ENCODE measurements at regions not wholly inside any gene's neighbourhood (a gene's known extent, or its start where the extent isn't known, plus 50 kb on each side); places are given as distances from the start of the nearest gene placed in this dataset.

DNA sequence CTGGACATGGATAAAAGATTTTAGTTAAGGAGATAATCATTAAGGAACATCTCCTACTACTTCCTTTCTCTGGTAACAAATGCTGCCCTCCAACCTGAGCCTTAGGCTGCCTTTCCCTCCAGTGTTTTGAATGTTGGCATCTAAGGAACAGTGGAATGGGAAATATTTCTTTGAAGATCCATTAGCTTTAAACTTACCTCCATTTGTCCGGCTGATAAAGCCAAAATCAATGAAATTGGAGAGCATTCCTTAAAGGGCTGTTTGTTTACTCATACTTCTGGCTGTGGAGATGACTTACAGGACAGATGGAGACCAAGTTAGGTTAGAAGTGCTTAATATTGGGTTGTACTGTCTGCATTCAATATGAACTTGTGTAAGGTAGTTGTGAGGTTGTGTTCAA lies 439.1 kb downstream of the PLA2G4A start:
- CTCF ChIA-PET (ENCODE audit: partially characterized antibody): no interaction called here

DNA sequence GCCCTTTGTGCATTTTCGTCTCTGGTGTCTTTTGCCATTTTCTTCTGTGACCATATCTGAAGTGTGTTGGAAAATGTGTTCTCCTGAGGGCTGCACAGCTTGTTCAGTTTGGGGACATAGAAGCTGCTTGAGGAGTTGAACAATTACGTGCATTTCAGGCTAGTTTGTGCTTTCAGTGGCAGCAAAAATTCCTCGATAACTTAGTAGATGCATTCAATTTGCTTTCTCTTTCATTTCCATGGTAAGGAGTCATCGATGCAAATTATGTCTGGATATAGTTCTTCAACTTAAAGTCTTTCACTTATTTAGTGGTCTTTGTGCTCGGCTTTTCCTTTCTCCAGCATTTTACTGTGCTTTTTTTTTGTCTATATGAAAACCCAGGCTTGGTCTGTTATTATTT lies 441.5 kb downstream of the PLA2G4A start:
- no peak overlapping the region for H3K4me3 Mint-ChIP-seq
- H3K27me3 Mint-ChIP-seq: no peaks in the 10 kb centered on the region
- POLR2A ChIA-PET (ENCODE audit: partially characterized antibody): no interaction called here

More for the DNA sequence above, 439.1 kb downstream of the PLA2G4A start:
- H3K9me3 ChIP-seq (ENCODE audit: control insufficient read depth in 1 of 2, low read length in 2 of 2): no peaks in the 10 kb centered on the region
- H3K4me1 ChIP-seq (ENCODE audit: insufficient read depth, low read length): no peaks in the 10 kb centered on the region
- Mint-ChIP-seq H3K9me3 (peaks cover 0 to 6% (median 0%) of the 10 kb centered on the region in 8 donors), H3K4me1 (no peaks in the 10 kb centered on the region), H3K4me3 (no peak overlapping the region), H3K27ac (no peak overlapping the region), H3K36me3 (no peaks in the 10 kb centered on the region), H3K27me3 (no peaks in the 10 kb centered on the region)
- no peak overlapping the region for H3K27ac ChIP-seq (ENCODE audit: low read depth, low read length)
- H3K27me3 ChIP-seq (ENCODE audit: insufficient read depth, low read length): no peaks in the 10 kb centered on the region
- DNase-seq: no peak
- no peak overlapping the region for H3K4me3 ChIP-seq (ENCODE audit: low read length in 2 of 2)
- no peaks in the 10 kb centered on the region for H3K36me3 ChIP-seq (ENCODE audit: insufficient read depth, low read length)
- intact Hi-C loops (cut with micrococcal nuclease): no loop called here
- POLR2A ChIA-PET (ENCODE audit: partially characterized antibody): no interaction called here

DNA sequence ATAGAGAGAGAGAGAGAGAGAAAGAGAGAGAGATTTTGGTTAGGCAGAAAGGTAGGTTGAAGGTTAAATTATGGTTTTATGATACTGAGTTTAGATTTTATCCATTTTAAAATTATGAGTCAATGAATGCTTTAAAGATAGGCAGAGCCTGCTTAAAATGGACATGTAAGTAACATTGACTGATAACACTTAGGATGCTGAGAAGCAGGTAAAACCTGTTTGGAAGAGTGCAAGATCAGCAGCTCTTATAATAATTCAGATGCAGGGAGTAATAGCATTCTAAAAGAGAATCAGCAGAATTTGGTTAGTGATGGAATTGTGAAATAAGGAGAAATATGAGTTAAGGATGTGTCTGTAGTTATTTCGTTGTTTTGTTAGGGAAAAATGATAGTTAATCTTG lies 446.6 kb downstream of the PLA2G4A start:
- H3K9me3 Mint-ChIP-seq: peaks cover 0 to 4% (median 0%) of the 10 kb centered on the region in 8 donors
- no peak overlapping the region for H3K4me3 ChIP-seq (ENCODE audit: low read length in 2 of 2)
- POLR2A ChIA-PET (ENCODE audit: partially characterized antibody): no interaction called here
- no peak for DNase-seq
- H3K27ac ChIP-seq (ENCODE audit: low read depth, low read length): no peak overlapping the region
- CTCF ChIA-PET (ENCODE audit: partially characterized antibody): no interaction called here
- no peaks in the 10 kb centered on the region for H3K4me1 ChIP-seq (ENCODE audit: insufficient read depth, low read length)
- peaks cover 0 to 3% (median 1%) of the 10 kb centered on the region in 4 donors for H3K4me1 Mint-ChIP-seq
- H3K27ac Mint-ChIP-seq: no peak overlapping the region
- intact Hi-C loops (cut with micrococcal nuclease): no loop called here
- no peak overlapping the region for H3K4me3 Mint-ChIP-seq
- H3K9me3 ChIP-seq (ENCODE audit: control insufficient read depth in 1 of 2, low read length in 2 of 2): no peaks in the 10 kb centered on the region
- no peaks in the 10 kb centered on the region for H3K27me3 Mint-ChIP-seq
- H3K36me3 Mint-ChIP-seq: no peaks in the 10 kb centered on the region
- H3K36me3 ChIP-seq (ENCODE audit: insufficient read depth, low read length): no peaks in the 10 kb centered on the region
- no peaks in the 10 kb centered on the region for H3K27me3 ChIP-seq (ENCODE audit: insufficient read depth, low read length)

More for the DNA sequence above, 441.5 kb downstream of the PLA2G4A start:
- intact Hi-C loops (cut with micrococcal nuclease): no loop called here
- CTCF ChIA-PET (ENCODE audit: partially characterized antibody): no interaction called here
- Mint-ChIP-seq H3K9me3 (peaks cover 0 to 6% (median 0%) of the 10 kb centered on the region in 8 donors), H3K4me1 (peaks cover 0 to 3% (median 1%) of the 10 kb centered on the region in 4 donors), H3K36me3 (no peaks in the 10 kb centered on the region), H3K27ac (no peak overlapping the region)
- H3K4me1 ChIP-seq (ENCODE audit: insufficient read depth, low read length): no peaks in the 10 kb centered on the region
- H3K36me3 ChIP-seq (ENCODE audit: insufficient read depth, low read length): no peaks in the 10 kb centered on the region
- H3K4me3 ChIP-seq (ENCODE audit: low read length in 2 of 2): no peak overlapping the region
- no peak for DNase-seq
- no peak overlapping the region for H3K27ac ChIP-seq (ENCODE audit: low read depth, low read length)
- H3K27me3 ChIP-seq (ENCODE audit: insufficient read depth, low read length): no peaks in the 10 kb centered on the region
- no peaks in the 10 kb centered on the region for H3K9me3 ChIP-seq (ENCODE audit: control insufficient read depth in 1 of 2, low read length in 2 of 2)

GRCh38 chr1:187275985-187276575 lies 447.3 kb downstream of the PLA2G4A start:
- POLR2A ChIA-PET (ENCODE audit: partially characterized antibody): no interaction called here
- H3K27me3 Mint-ChIP-seq: no peaks in the 10 kb centered on the region
- H3K9me3 ChIP-seq (ENCODE audit: control insufficient read depth in 1 of 2, low read length in 2 of 2): no peaks in the 10 kb centered on the region
- H3K4me1 Mint-ChIP-seq: peaks cover 0 to 3% (median 1%) of the 10 kb centered on the region in 4 donors
- no peak overlapping the region for H3K27ac ChIP-seq (ENCODE audit: low read depth, low read length)
- no peaks in the 10 kb centered on the region for H3K36me3 Mint-ChIP-seq
- no peaks in the 10 kb centered on the region for H3K4me1 ChIP-seq (ENCODE audit: insufficient read depth, low read length)
- no peak overlapping the region for H3K27ac Mint-ChIP-seq
- no peak overlapping the region for H3K4me3 Mint-ChIP-seq
- CTCF ChIA-PET (ENCODE audit: partially characterized antibody): no interaction called here
- H3K27me3 ChIP-seq (ENCODE audit: insufficient read depth, low read length): no peaks in the 10 kb centered on the region
- H3K4me3 ChIP-seq (ENCODE audit: low read length in 2 of 2): no peak overlapping the region
- no peak for DNase-seq
- no peaks in the 10 kb centered on the region for H3K36me3 ChIP-seq (ENCODE audit: insufficient read depth, low read length)
- intact Hi-C loops (cut with micrococcal nuclease): no loop called here
- H3K9me3 Mint-ChIP-seq: peaks cover 0 to 4% (median 0%) of the 10 kb centered on the region in 8 donors

GRCh38 chr1:187276677-187277076 lies 447.9 kb downstream of the PLA2G4A start:
- DNase-seq: no peak

GRCh38 chr1:187280031-187280430 lies 451.3 kb downstream of the PLA2G4A start:
- peaks cover 0 to under 1% (median under 1%) of the 10 kb centered on the region in 4 donors for H3K4me1 Mint-ChIP-seq
- Histone ChIP-seq H3K4me3 (ENCODE audit: low read length in 2 of 2) (no peak overlapping the region), H3K27ac (ENCODE audit: low read depth, low read length) (no peak overlapping the region), H3K9me3 (ENCODE audit: control insufficient read depth in 1 of 2, low read length in 2 of 2) (no peaks in the 10 kb centered on the region), H3K36me3 (ENCODE audit: insufficient read depth, low read length) (no peaks in the 10 kb centered on the region), H3K27me3 (ENCODE audit: insufficient read depth, low read length) (no peaks in the 10 kb centered on the region), H3K4me1 (ENCODE audit: insufficient read depth, low read length) (no peaks in the 10 kb centered on the region)
- ChIA-PET POLR2A (ENCODE audit: partially characterized antibody) (no interaction called here), CTCF (ENCODE audit: partially characterized antibody) (no interaction called here)
- peaks cover 0 to 4% (median 2%) of the 10 kb centered on the region in 8 donors for H3K9me3 Mint-ChIP-seq
- no peak overlapping the region for H3K4me3 Mint-ChIP-seq
- no peaks in the 10 kb centered on the region for H3K27me3 Mint-ChIP-seq
- H3K27ac Mint-ChIP-seq: no peak overlapping the region
- DNase-seq: no peak
- intact Hi-C loops (cut with micrococcal nuclease): no loop called here
- no peaks in the 10 kb centered on the region for H3K36me3 Mint-ChIP-seq

More at GRCh38 chr1:187276677-187277076, 447.9 kb downstream of the PLA2G4A start:
- ChIA-PET CTCF (ENCODE audit: partially characterized antibody) (no interaction called here), POLR2A (ENCODE audit: partially characterized antibody) (no interaction called here)
- no peaks in the 10 kb centered on the region for H3K36me3 ChIP-seq (ENCODE audit: insufficient read depth, low read length)
- Mint-ChIP-seq H3K27me3 (no peaks in the 10 kb centered on the region), H3K4me1 (peaks cover 0 to 3% (median 1%) of the 10 kb centered on the region in 4 donors), H3K4me3 (no peak overlapping the region), H3K9me3 (peaks cover 0 to 4% (median 1%) of the 10 kb centered on the region in 8 donors), H3K27ac (no peak overlapping the region), H3K36me3 (no peaks in the 10 kb centered on the region)
- H3K9me3 ChIP-seq (ENCODE audit: control insufficient read depth in 1 of 2, low read length in 2 of 2): no peaks in the 10 kb centered on the region
- intact Hi-C loops (cut with micrococcal nuclease): no loop called here
- no peaks in the 10 kb centered on the region for H3K4me1 ChIP-seq (ENCODE audit: insufficient read depth, low read length)
- H3K4me3 ChIP-seq (ENCODE audit: low read length in 2 of 2): no peak overlapping the region
- H3K27ac ChIP-seq (ENCODE audit: low read depth, low read length): no peak overlapping the region
- H3K27me3 ChIP-seq (ENCODE audit: insufficient read depth, low read length): no peaks in the 10 kb centered on the region

- intact Hi-C loops (cut with micrococcal nuclease): no loop called here
- Mint-ChIP-seq H3K27me3 (no peaks in the 10 kb centered on the region), H3K4me1 (no peaks in the 10 kb centered on the region), H3K4me3 (no peak overlapping the region), H3K9me3 (peaks cover 0 to 4% (median 2%) of the 10 kb centered on the region in 8 donors), H3K36me3 (no peaks in the 10 kb centered on the region), H3K27ac (no peak overlapping the region)
- ChIA-PET CTCF (ENCODE audit: partially characterized antibody) (no interaction called here), POLR2A (ENCODE audit: partially characterized antibody) (no interaction called here)
- H3K27me3 ChIP-seq (ENCODE audit: insufficient read depth, low read length): no peaks in the 10 kb centered on the region
- no peaks in the 10 kb centered on the region for H3K36me3 ChIP-seq (ENCODE audit: insufficient read depth, low read length)
- H3K9me3 ChIP-seq (ENCODE audit: control insufficient read depth in 1 of 2, low read length in 2 of 2): no peaks in the 10 kb centered on the region
- H3K4me3 ChIP-seq (ENCODE audit: low read length in 2 of 2): no peak overlapping the region
- no peak overlapping the region for H3K27ac ChIP-seq (ENCODE audit: low read depth, low read length)
- H3K4me1 ChIP-seq (ENCODE audit: insufficient read depth, low read length): no peaks in the 10 kb centered on the region
- DNase-seq: no peak
Measured at GRCh38 chr1:187281085-187281484, 452.3 kb downstream of the PLA2G4A start.

DNA sequence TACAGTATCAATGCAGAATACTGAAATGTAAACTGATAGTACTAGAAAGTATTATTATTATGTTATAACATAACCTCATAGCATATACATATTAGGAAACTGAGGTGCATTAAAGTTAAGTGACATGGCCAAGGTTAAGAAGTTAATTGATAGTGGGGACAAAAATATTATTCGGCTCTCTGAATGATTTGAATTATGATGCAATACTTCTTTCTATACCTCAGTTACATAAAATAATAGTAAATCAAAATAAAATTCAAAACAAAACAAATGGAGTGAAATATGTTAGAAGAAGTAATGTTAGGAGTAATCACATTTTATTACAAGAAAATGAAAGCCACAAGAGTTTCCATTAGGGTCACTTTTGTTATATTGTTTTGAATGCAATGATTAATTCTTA lies 455.2 kb downstream of the PLA2G4A start:
- ChIA-PET POLR2A (ENCODE audit: partially characterized antibody) (no interaction called here), CTCF (ENCODE audit: partially characterized antibody) (no interaction called here)
- H3K27ac ChIP-seq (ENCODE audit: low read depth, low read length): no peak overlapping the region
- DNase-seq: no peak
- H3K36me3 Mint-ChIP-seq: no peaks in the 10 kb centered on the region
- no peaks in the 10 kb centered on the region for H3K27me3 Mint-ChIP-seq
- intact Hi-C loops (cut with micrococcal nuclease): no loop called here
- no peak overlapping the region for H3K27ac Mint-ChIP-seq
- H3K4me3 Mint-ChIP-seq: no peak overlapping the region
- H3K9me3 Mint-ChIP-seq: peaks cover 2 to 12% (median 5%) of the 10 kb centered on the region in 8 donors
- no peaks in the 10 kb centered on the region for H3K4me1 Mint-ChIP-seq
- no peaks in the 10 kb centered on the region for H3K9me3 ChIP-seq (ENCODE audit: control insufficient read depth in 1 of 2, low read length in 2 of 2)
- H3K4me3 ChIP-seq (ENCODE audit: low read length in 2 of 2): no peak overlapping the region
- H3K4me1 ChIP-seq (ENCODE audit: insufficient read depth, low read length): no peaks in the 10 kb centered on the region
- H3K27me3 ChIP-seq (ENCODE audit: insufficient read depth, low read length): no peaks in the 10 kb centered on the region
- H3K36me3 ChIP-seq (ENCODE audit: insufficient read depth, low read length): no peaks in the 10 kb centered on the region
